HFFc6 (cell line): ENCODE measurements at regions not wholly inside any gene's neighbourhood (a gene's known extent, or its start where the extent isn't known, plus 50 kb on each side); places are given as distances from the start of the nearest gene placed in this dataset.

Source experiments
- DNase-seq: peaks from one replicate; pipeline ENCODE4 v3.0.0-alpha.2; 2018
- H3K27ac Mint-ChIP-seq: 2 replicates; pipeline ENCODE4 v1.8.0; 2020; ENCODE audit warnings: mild to moderate bottlenecking, mixed read lengths
- H3K27me3 Mint-ChIP-seq: 2 replicates; pipeline ENCODE4 v1.8.0; 2021; ENCODE audit warnings: mild to moderate bottlenecking, moderate library complexity, mixed read lengths; ENCODE audit not compliant: insufficient read depth
- H3K36me3 Mint-ChIP-seq: 2 replicates; pipeline ENCODE4 v1.8.0; 2021; ENCODE audit warnings: low read depth, mixed read lengths
- H3K4me1 Mint-ChIP-seq: 2 replicates; pipeline ENCODE4 v1.8.0; 2020; ENCODE audit warnings: low read depth, mixed read lengths
- H3K4me3 Mint-ChIP-seq: 2 replicates; pipeline ENCODE4 v1.8.0; 2020; ENCODE audit warnings: mild to moderate bottlenecking, moderate library complexity, mixed read lengths
- H3K9me3 Mint-ChIP-seq: 2 replicates; pipeline ENCODE4 v1.8.0; 2020; ENCODE audit warnings: mild to moderate bottlenecking, mixed read lengths
- CTCF ChIP-seq: fragments of 200-600 bp; sonication (generic); IDR thresholded peaks from 2 replicates; pipeline ENCODE4 v1.5.0; 2021; ENCODE audit warnings: antibody characterized with exemption, mild to moderate bottlenecking

GRCh38 chr6:43909474-43910148, 139.6 kb downstream of the VEGFA start:
- H3K27ac Mint-ChIP-seq: no peak overlapping the region
- no peaks in the 10 kb centered on the region for H3K36me3 Mint-ChIP-seq
- peaks cover 32% of the 10 kb centered on the region for H3K4me1 Mint-ChIP-seq
- H3K9me3 Mint-ChIP-seq: no peaks in the 10 kb centered on the region
- H3K27me3 Mint-ChIP-seq: no peaks in the 10 kb centered on the region; the same call in 1 of the 2 replicates
- no peak for TF ChIP-seq CTCF
- H3K4me3 Mint-ChIP-seq: no peak overlapping the region
- no peak for DNase-seq

GRCh38 chr6:43907789-43908472, 137.9 kb downstream of the VEGFA start:
- DNase-seq: no peak
- no peaks in the 10 kb centered on the region; the same call in 1 of the 2 replicates for H3K27me3 Mint-ChIP-seq
- H3K4me1 Mint-ChIP-seq: peaks cover 24% of the 10 kb centered on the region
- no peaks in the 10 kb centered on the region for H3K9me3 Mint-ChIP-seq
- no peak overlapping the region for H3K4me3 Mint-ChIP-seq
- no peaks in the 10 kb centered on the region for H3K36me3 Mint-ChIP-seq
- no peak for TF ChIP-seq CTCF
- no peak overlapping the region for H3K27ac Mint-ChIP-seq

GRCh38 chr6:43907312-43907711, 137.3 kb downstream of the VEGFA start:
- no peaks in the 10 kb centered on the region for H3K36me3 Mint-ChIP-seq
- no peak overlapping the region for H3K27ac Mint-ChIP-seq
- peaks cover 24% of the 10 kb centered on the region for H3K4me1 Mint-ChIP-seq
- no peaks in the 10 kb centered on the region for H3K9me3 Mint-ChIP-seq
- H3K27me3 Mint-ChIP-seq: no peaks in the 10 kb centered on the region; the same call in 1 of the 2 replicates
- TF ChIP-seq CTCF: no peak
- H3K4me3 Mint-ChIP-seq: no peak overlapping the region
- no peak for DNase-seq

GRCh38 chr6:43904311-43905123, 134.5 kb downstream of the VEGFA start:
- DNase-seq: no peak
- no peak for TF ChIP-seq CTCF

GRCh38 chr6:43903739-43904290, 133.8 kb downstream of the VEGFA start:
- Mint-ChIP-seq H3K4me1 (peaks cover 7% of the 10 kb centered on the region; the same call in 1 of the 2 replicates), H3K9me3 (no peaks in the 10 kb centered on the region), H3K36me3 (0 out of 2 replicates have a peak, but pooled peaks cover under 1% of the 10 kb centered on the region), H3K4me3 (no peak overlapping the region), H3K27me3 (no peaks in the 10 kb centered on the region; the same call in 1 of the 2 replicates), H3K27ac (no peak overlapping the region)
- no peak for TF ChIP-seq CTCF
- no peak for DNase-seq

More at GRCh38 chr6:43904311-43905123, 134.5 kb downstream of the VEGFA start:
- Mint-ChIP-seq H3K9me3 (no peaks in the 10 kb centered on the region), H3K4me3 (no peak overlapping the region; the same call in 1 of the 2 replicates), H3K27ac (no peak overlapping the region), H3K36me3 (no peaks in the 10 kb centered on the region), H3K27me3 (no peaks in the 10 kb centered on the region; the same call in 1 of the 2 replicates), H3K4me1 (peaks cover 7% of the 10 kb centered on the region; the same call in 1 of the 2 replicates)
